IPS-NIHi11 (cell line): ENCODE measurements at regions not wholly inside any gene's neighbourhood (a gene's known extent, or its start where the extent isn't known, plus 50 kb on each side); places are given as distances from the start of the nearest gene placed in this dataset.

ENCODE experiments used
- DNase-seq: peaks from one replicate; pipeline ENCODE4 v3.0.0; 2012; ENCODE audit warnings: mixed read lengths, low spot score

GRCh38 chr3:40996382-40996781, 202.9 kb upstream of the CTNNB1 start:
- DNase-seq, result peak; percentile 42

DNA sequence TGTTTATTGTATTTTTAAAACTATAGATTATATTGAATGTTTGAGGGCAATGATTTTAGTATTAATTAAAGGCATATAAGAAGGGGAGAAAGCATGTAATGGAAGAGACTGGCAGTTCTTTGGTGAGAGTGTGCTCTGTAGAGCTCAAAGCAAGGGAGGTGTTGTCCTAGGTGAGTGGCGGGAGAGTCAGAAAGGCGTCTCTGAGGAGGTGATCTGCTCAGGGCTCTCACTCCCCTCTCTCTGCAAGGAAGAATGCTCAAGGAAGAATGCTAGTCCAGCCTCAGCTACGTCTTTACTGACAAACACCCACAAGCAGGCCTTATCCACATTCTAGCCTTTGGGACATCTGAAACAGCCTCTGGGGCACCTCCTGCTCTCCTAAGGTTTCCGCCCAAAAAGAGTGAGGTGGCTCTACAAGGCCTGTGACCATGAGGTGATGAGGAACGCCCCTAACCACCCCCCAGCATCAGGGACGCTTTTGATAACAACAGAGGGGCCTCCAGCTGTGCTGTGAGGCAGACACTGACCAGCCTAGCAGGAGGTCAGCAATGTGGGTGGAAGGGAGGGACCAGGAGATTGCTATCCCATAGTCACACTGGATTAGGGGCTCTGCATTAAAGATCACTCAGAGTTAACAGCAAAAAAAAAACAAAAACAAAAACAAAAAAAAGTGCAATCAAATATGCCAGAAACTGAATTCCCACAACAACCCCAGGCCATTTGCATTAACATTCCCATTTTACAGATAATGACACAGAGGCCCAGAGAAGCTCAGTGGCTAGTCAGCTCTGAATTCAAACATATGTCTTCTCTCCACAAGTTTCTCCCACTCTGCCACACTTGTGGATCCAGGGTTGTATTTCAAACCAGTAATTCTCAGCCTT, 202.2 kb upstream of the CTNNB1 start:
- DNase-seq, result peak; percentile 35

- no peak for DNase-seq
Observed at GRCh38 chr3:40997711-40998519, 201.4 kb upstream of the CTNNB1 start.

DNA sequence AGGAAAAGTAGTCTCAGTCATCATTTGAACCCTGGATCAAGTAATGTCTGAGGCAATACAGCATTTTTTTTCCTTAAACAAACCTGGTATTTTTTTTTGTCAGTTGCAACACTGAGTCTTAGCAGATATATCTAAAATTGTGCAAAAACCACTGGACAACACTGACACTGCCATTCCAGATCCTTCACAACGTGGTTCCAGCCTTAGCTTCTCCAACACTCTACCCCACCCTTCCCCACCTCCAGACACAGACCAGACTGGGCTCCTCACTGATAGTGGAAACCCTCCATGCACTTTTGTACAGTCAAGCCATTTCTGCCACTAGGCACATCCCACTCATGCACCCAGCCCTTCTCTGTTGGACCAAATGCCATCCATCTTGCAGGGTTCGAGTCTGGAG, 199.6 kb upstream of the CTNNB1 start:
- no peak for DNase-seq

GRCh38 chr3:41000471-41000870, 198.8 kb upstream of the CTNNB1 start:
- no peak for DNase-seq

GRCh38 chr3:41001556-41001955, 197.7 kb upstream of the CTNNB1 start:
- DNase-seq, result no peak

GRCh38 chr3:41002104-41002503, 197.2 kb upstream of the CTNNB1 start:
- no peak for DNase-seq

DNA sequence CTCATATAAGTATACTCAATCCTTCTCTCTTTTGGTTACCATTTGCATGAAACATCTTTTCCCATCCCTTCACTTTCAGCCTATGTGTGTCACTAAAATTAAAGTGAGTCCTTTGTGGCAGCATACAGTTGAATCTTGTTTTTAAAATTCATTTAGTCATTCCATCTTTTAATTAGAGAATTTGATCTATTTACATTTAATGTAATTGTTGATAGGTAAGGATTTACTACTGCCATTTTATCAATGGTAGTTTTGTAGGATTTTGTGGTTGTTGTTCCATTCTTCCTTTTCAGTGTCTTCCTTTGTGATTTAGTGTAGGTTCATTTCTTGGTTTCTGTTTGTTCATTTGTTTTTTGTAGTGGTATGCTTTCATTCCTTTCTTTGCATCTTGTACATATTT, 191.9 kb upstream of the CTNNB1 start:
- DNase-seq, result no peak

DNA sequence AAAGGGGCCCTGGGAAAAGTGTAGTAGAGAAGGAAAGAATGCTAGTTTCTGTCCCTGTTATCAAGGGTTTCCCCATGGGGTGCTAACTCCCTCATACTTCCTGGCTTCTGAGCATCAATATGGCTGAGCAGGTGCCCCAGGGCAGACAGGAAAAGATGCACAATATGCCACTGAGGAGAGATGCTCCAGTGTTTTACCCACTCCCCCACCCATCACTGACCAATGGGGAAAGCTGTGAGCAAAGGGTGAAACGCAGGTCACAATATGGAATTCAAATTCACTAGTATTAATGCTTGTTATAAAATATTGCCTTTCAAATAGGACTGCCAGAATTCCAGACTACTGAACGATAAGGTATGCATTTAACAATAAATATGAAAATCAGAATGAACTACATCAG, 187.5 kb upstream of the CTNNB1 start:
- no peak for DNase-seq

DNA sequence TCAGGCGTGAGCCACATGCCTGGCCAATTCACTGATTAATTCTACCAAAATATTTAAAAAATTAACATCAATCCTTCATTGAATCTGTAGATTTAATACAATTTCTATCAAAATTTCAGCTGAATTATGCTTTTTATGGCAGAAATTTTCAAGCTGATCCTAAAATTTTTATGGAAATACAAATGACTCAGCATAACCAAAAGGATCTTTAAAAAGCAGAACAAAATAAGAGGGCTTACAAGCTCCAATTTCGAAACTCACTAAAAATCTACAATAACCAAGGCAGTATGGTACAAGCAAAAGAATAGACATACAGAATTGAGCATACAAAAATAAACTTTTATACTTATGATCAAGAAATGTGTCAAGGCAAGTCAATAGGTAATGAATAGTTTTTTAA, 180.4 kb upstream of the CTNNB1 start:
- DNase-seq, result no peak

GRCh38 chr3:41024031-41024836, 175.1 kb upstream of the CTNNB1 start:
- no peak for DNase-seq

GRCh38 chr3:41026394-41027177, 172.7 kb upstream of the CTNNB1 start:
- DNase-seq, result peak; percentile 32

GRCh38 chr3:41029356-41029755, 169.9 kb upstream of the CTNNB1 start:
- no peak for DNase-seq

DNA sequence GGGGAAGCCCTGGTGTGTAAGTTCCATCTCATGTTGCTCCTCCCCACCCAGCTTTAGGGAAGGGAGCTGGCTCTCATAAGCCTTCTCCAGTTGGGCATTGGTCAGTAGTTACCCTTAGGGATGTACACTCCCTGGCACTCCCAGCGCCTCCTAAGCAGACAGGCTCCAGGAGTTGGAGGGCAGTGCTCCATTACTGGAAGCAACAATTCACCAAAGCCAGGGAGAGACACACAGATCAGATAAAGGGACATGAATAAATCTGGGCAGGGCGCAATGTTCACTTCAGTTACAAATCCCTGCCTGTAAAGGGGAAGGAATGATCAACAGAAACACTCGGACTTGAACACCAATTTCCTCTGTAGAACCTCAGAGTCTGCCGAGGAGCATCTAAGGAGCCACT, 169.1 kb upstream of the CTNNB1 start:
- DNase-seq, result no peak

- no peak for DNase-seq
Observed at GRCh38 chr3:41031401-41031800, 167.9 kb upstream of the CTNNB1 start.

DNA sequence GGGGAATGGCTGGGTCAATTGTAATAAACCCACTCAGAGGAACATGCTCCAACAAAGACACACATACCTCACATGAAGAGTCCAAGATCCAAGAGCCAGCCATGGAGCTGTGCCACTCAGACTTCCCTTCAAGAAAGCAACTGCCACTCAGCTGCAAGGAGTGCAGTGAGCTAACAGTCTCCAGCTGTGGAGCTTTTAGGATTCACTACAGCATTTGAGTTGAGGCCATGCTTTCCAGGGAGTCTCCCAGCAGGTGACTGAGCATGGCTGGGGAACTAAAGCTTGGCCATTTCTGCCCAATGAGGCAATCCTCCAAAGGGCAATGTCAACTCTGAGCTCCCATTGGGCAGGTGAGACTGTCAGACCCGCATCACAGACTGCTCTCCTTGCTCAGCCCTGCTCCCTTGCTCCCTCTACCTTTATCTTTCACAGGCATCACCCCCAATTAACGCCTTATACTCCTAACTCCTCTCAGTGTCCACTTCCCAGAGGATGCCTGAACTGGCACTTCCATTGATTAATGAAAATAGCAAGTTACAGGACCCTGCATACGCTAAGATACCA, 165.3 kb upstream of the CTNNB1 start:
- DNase-seq, result peak; percentile 42

- no peak for DNase-seq
Observed at GRCh38 chr3:41035456-41036022, 163.8 kb upstream of the CTNNB1 start.

DNA sequence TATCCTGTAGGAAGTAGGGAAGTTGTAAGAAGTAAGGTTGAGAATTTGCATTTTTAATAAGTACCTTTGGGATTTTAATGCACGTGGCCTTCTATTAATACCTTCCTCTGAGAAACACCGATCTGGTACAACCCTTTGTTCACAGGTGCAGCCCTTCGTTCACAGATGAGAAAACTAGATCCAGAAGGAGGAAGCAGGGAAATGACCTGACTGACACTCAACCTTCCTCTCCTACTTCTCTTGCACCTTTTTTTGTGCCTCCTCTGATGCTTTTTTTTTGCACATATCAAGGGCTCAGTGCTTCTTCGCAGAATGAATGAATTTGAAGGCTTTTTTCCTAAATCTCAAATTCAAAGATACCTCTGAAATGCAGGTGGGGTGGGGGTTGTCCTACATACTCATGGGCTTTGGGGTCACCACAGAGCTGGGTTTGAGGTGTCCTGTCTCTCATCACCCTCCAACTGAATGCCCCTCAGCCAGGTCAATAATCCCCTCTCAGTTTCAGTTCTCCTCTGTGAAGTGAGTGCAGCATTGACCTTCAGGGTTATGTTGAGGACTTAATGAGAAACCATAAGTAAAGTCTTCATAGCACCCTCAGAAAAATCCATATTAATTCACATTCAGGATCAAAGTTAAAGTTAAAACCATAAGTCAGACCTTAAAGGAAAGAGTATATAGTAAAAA, 161.5 kb upstream of the CTNNB1 start:
- DNase-seq, result no peak

- DNase-seq, result no peak
Observed at GRCh38 chr3:41040256-41040655, 159.0 kb upstream of the CTNNB1 start.

DNA sequence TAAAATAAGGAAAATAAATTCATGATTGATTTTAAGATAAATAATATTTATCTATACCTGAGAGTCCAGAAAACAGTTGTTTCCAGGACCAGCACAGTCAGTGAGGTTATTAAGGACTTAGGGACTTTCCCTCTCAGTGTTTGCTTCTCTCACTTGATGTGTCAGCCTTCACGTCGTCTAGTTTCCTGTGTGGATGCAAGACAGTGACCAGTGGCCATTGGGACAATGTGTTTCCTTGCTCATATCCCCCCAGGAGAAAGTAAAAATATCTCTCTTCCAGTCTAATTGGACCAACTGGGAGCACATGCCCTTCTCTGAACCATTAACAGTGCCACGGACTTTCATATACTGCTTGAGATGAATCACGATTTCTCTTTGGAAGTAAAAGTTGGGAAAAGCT, 157.8 kb upstream of the CTNNB1 start:
- DNase-seq, result no peak
